Endothelial cell of umbilical vein (primary cell): ENCODE measurements at regions not wholly inside any gene's neighbourhood (a gene's known extent, or its start where the extent isn't known, plus 50 kb on each side); places are given as distances from the start of the nearest gene placed in this dataset.

Source experiments
- BruUV-seq: library from RNA; stranded (reverse); fragments of 400-500 nt; replicated peaks from 2 replicates; lab custom pipeline; 2021; lab: Mats Ljungman, UMichigan
- CTCF ChIA-PET: fragments of 300-600, 350-600 bp; sonication (Branson Sonifier 250); formaldehyde crosslinking; loops from one replicate; lab custom pipeline; 2021; ENCODE audit warnings: antibody characterized with exemption, inconsistent platforms; lab: Charles Lee
- POLR2A ChIA-PET: fragments of 300-600, 350-600 bp; sonication (Branson Sonifier 250); formaldehyde crosslinking; loops from one replicate; lab custom pipeline; 2021; ENCODE audit warnings: antibody characterized with exemption, inconsistent platforms; lab: Charles Lee
- DNase-seq: peaks from one replicate; pipeline ENCODE4 v3.0.0-alpha.2; 2011; ENCODE audit warnings: low read depth, low spot score
- FAIRE-seq: peaks from 2 replicates; lab custom pipeline; 2011; peaks lifted over from hg19 to GRCh38; lab: Jason Lieb, UNC
- H2AFZ ChIP-seq: 2 replicates; pipeline ENCODE4 v1.6.0; 2012; ENCODE audit warnings: low read depth, low read length, control low read depth, inconsistent platforms
- H3K27ac ChIP-seq: 2 replicates; pipeline ENCODE4 v1.5.1; 2011; ENCODE audit warnings: low read depth, mild to moderate bottlenecking, control low read depth, low read length, moderate library complexity; ENCODE audit not compliant: insufficient read depth
- H3K27me3 ChIP-seq, 2 experiments: 2 replicates each; pipeline versions ENCODE4 v1.6.0 to v1.6.1; 2011; ENCODE audit warnings: low read length in 2 of 2, mixed read lengths in 1 of 2; ENCODE audit not compliant: control insufficient read depth in 2 of 2, insufficient read depth in 2 of 2
- H3K36me3 ChIP-seq, 2 experiments: 2 replicates in 1 of 2; 3 replicates in 1 of 2; pipeline ENCODE4 v1.5.1; 2011; ENCODE audit warnings: low read length in 2 of 2, mild to moderate bottlenecking in 1 of 2, moderate library complexity in 1 of 2; ENCODE audit not compliant: control insufficient read depth in 2 of 2, insufficient read depth in 2 of 2; ENCODE audit errors: extremely low read depth in 1 of 2
- H3K4me1 ChIP-seq: 3 replicates; pipeline ENCODE4 v1.5.1; 2011; ENCODE audit warnings: mild to moderate bottlenecking, low read length; ENCODE audit not compliant: control insufficient read depth, insufficient read depth; ENCODE audit errors: extremely low read depth
- H3K4me2 ChIP-seq: 2 replicates; pipeline ENCODE4 v1.6.1; 2011; ENCODE audit warnings: low read length, control low read depth, mixed read lengths; ENCODE audit not compliant: insufficient read depth
- H3K4me3 ChIP-seq, 3 experiments: fragments of 200-600 bp in 1 of 3; sonication (generic), shearing (Covaris generic) in 1 of 3; replicated peaks in 1 of 3; 2 replicates each; pipeline ENCODE4 v1.5.1; 2011 to 2016; ENCODE audit warnings: control low read depth in 3 of 3, low read length in 3 of 3, mild to moderate bottlenecking in 2 of 3, inconsistent platforms in 1 of 3, low read depth in 1 of 3, moderate library complexity in 1 of 3; ENCODE audit not compliant: insufficient read depth in 1 of 3
- H3K79me2 ChIP-seq: 2 replicates; pipeline ENCODE4 v1.6.0; 2012; ENCODE audit warnings: low read length, inconsistent platforms; ENCODE audit not compliant: control insufficient read depth, insufficient read depth
- H3K9ac ChIP-seq: replicated peaks from 2 replicates; pipeline ENCODE3; 2011; ENCODE audit warnings: low read length, control low read depth; ENCODE audit not compliant: insufficient read depth; ENCODE audit errors: extremely low read depth
- H3K9me1 ChIP-seq: replicated peaks from 3 replicates; pipeline ENCODE4 v1.6.0; 2011; ENCODE audit warnings: mild to moderate bottlenecking, low read length; ENCODE audit not compliant: control insufficient read depth, insufficient read depth; ENCODE audit errors: extremely low read depth
- H3K9me3 ChIP-seq: replicated peaks from 2 replicates; pipeline ENCODE4 v1.5.1; 2012; ENCODE audit warnings: low read length, inconsistent platforms; ENCODE audit not compliant: control insufficient read depth, insufficient read depth
- H4K20me1 ChIP-seq: replicated peaks from 2 replicates; pipeline ENCODE3; 2011; ENCODE audit warnings: mild to moderate bottlenecking, low read length; ENCODE audit not compliant: control insufficient read depth, insufficient read depth; ENCODE audit errors: extremely low read depth
- EZH2 ChIP-seq: IDR thresholded peaks from 2 replicates; pipeline ENCODE4 v1.6.1; 2012; ENCODE audit warnings: borderline replicate concordance, low read depth, mild to moderate bottlenecking, moderate library complexity, low read length, inconsistent platforms; ENCODE audit not compliant: severe bottlenecking
- FOS ChIP-seq: IDR thresholded peaks from 2 replicates; pipeline ENCODE4 v1.6.1; 2011; ENCODE audit warnings: mild to moderate bottlenecking, low read length, moderate library complexity, borderline replicate concordance; ENCODE audit not compliant: insufficient read depth
- GATA2 ChIP-seq: IDR thresholded peaks from 2 replicates; pipeline ENCODE4 v1.7.0; 2011; ENCODE audit warnings: low read depth, mild to moderate bottlenecking, moderate library complexity, mixed read lengths, low read length; ENCODE audit not compliant: insufficient read length, insufficient read depth
- JUN ChIP-seq: IDR thresholded peaks from 2 replicates; pipeline ENCODE4 v1.6.1; 2011; ENCODE audit warnings: borderline replicate concordance, low read depth; ENCODE audit not compliant: insufficient read length, insufficient read depth
- MYC ChIP-seq: IDR thresholded peaks from one replicate; pipeline ENCODE4 v1.6.1; 2011; ENCODE audit warnings: mild to moderate bottlenecking, low read depth, low read length
- POLR2A ChIP-seq: IDR thresholded peaks from 2 replicates; pipeline ENCODE4 v1.6.1; 2012; ENCODE audit warnings: low read depth, mild to moderate bottlenecking, control low read depth, low read length
- POLR2AphosphoS5 ChIP-seq: IDR thresholded peaks from 2 replicates; pipeline ENCODE4 v1.6.1; 2012; ENCODE audit warnings: low read depth, mild to moderate bottlenecking, control low read depth, low read length, moderate library complexity; ENCODE audit not compliant: insufficient read depth
- dilution Hi-C: fragments of 300-500 bp; cut with MboI; formaldehyde crosslinking; loops from one replicate; pipeline ENCODE4 v1.15.0; 2019; ENCODE audit warnings: low sequenced_read_pairs; ENCODE audit not compliant: extremely low pct_ligation_motif_present
- intact Hi-C: fragments of 100-400 bp; cut with micrococcal nuclease; formaldehyde crosslinking; loops from one replicate; pipeline ENCODE4 v1.10.0; 2022
- TF ChIP-seq, protein P1 (sequence below), 2 donors: IDR thresholded peaks; 1 replicate in 1 of 2; 2 replicates in 1 of 2; pipeline ENCODE4 v1.5.1; 2011; ENCODE audit warnings: low read length in 2 of 2, mild to moderate bottlenecking in 2 of 2, moderate library complexity in 2 of 2, control low read depth in 1 of 2, inconsistent platforms in 1 of 2, low read depth in 1 of 2; ENCODE audit not compliant: insufficient read depth in 1 of 2; ENCODE audit errors: extremely low read depth in 1 of 2
- TF ChIP-seq, protein P2 (sequence below): IDR thresholded peaks from 2 replicates; pipeline ENCODE4 v1.6.1; 2011; ENCODE audit not compliant: insufficient read depth, insufficient read length

DNA sequence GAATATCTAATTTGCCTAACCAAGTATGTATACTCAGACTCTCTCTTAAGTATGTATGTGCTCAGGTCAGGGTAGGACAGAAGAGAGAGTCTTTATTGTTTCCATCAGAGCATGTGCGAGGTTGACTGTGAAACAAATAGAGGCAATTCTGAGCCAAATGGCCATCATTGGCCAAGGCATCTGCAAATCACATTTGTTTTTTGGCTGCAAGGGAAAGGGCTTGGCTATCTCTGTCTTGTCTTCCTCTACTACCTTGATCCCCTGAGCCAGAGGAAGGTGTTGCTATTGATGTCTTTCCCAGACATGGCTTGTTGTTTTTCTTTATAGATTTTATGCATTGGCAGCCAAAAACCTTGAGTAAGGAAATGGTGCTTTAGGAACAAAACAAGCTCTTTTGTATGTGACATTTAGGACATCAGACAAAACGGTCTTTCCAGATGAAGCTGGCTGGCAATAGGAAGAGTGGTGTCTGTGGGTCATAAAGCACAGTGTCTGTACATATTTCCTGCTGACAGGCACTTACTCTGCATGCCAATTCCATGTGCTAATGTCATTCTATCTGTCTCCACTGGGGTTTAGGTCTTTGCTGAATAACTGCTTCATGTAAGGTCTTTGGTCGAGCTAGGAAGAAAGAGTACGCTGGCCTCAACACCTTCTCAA is 163.3 kb downstream of the BRINP2 start:
- Histone ChIP-seq H3K27me3 (no peaks in the 10 kb centered on the region), H4K20me1 (no peaks in the 10 kb centered on the region), H3K9ac (no peak overlapping the region), H3K36me3 (no peaks in the 10 kb centered on the region), H3K4me3 (no peak overlapping the region), H3K9me3 (no peaks in the 10 kb centered on the region), H2AFZ (no peak overlapping the region), H3K4me1 (no peaks in the 10 kb centered on the region), H3K79me2 (no peaks in the 10 kb centered on the region), H3K9me1 (no peaks in the 10 kb centered on the region), H3K4me2 (no peak overlapping the region), H3K27ac (no peak overlapping the region)
- DNase-seq (no peak), FAIRE-seq (no peak)
- TF ChIP-seq, protein P1, sequence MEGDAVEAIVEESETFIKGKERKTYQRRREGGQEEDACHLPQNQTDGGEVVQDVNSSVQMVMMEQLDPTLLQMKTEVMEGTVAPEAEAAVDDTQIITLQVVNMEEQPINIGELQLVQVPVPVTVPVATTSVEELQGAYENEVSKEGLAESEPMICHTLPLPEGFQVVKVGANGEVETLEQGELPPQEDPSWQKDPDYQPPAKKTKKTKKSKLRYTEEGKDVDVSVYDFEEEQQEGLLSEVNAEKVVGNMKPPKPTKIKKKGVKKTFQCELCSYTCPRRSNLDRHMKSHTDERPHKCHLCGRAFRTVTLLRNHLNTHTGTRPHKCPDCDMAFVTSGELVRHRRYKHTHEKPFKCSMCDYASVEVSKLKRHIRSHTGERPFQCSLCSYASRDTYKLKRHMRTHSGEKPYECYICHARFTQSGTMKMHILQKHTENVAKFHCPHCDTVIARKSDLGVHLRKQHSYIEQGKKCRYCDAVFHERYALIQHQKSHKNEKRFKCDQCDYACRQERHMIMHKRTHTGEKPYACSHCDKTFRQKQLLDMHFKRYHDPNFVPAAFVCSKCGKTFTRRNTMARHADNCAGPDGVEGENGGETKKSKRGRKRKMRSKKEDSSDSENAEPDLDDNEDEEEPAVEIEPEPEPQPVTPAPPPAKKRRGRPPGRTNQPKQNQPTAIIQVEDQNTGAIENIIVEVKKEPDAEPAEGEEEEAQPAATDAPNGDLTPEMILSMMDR (IDR thresholded peaks at IDR 0.05; ENCODE audit: extremely low read depth in 1 of 2, insufficient read depth in 1 of 2, low read depth in 1 of 2, low read length in 2 of 2), result no peak
- TF ChIP-seq FOS (no peak), POLR2AphosphoS5 (no peak), POLR2A (no peak), GATA2 (no peak), EZH2 (no peak), JUN (no peak), MYC (no peak)
- TF ChIP-seq, protein P2, sequence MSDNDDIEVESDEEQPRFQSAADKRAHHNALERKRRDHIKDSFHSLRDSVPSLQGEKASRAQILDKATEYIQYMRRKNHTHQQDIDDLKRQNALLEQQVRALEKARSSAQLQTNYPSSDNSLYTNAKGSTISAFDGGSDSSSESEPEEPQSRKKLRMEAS, result no peak
- dilution Hi-C loops (no loop called here), intact Hi-C loops (no loop called here)
- ChIA-PET CTCF (no interaction called here), POLR2A (no interaction called here)
- no TSS peak for BruUV-seq
